Endothelial cell of umbilical vein (primary cell): ENCODE measurements at regions not wholly inside any gene's neighbourhood (a gene's known extent, or its start where the extent isn't known, plus 50 kb on each side); places are given as distances from the start of the nearest gene placed in this dataset.

Experiments
- BruUV-seq: library from RNA; stranded (reverse); fragments of 400-500 nt; replicated peaks from 2 replicates; lab custom pipeline; 2021; lab: Mats Ljungman, UMichigan
- CTCF ChIA-PET: fragments of 300-600, 350-600 bp; sonication (Branson Sonifier 250); formaldehyde crosslinking; loops from one replicate; lab custom pipeline; 2021; ENCODE audit warnings: antibody characterized with exemption, inconsistent platforms; lab: Charles Lee
- POLR2A ChIA-PET: fragments of 300-600, 350-600 bp; sonication (Branson Sonifier 250); formaldehyde crosslinking; loops from one replicate; lab custom pipeline; 2021; ENCODE audit warnings: antibody characterized with exemption, inconsistent platforms; lab: Charles Lee
- DNase-seq: peaks from one replicate; pipeline ENCODE4 v3.0.0-alpha.2; 2011; ENCODE audit warnings: low read depth, low spot score
- FAIRE-seq: peaks from 2 replicates; lab custom pipeline; 2011; peaks lifted over from hg19 to GRCh38; lab: Jason Lieb, UNC
- H2AFZ ChIP-seq: 2 replicates; pipeline ENCODE4 v1.6.0; 2012; ENCODE audit warnings: low read depth, low read length, control low read depth, inconsistent platforms
- H3K27ac ChIP-seq: 2 replicates; pipeline ENCODE4 v1.5.1; 2011; ENCODE audit warnings: low read depth, mild to moderate bottlenecking, control low read depth, low read length, moderate library complexity; ENCODE audit not compliant: insufficient read depth
- H3K27me3 ChIP-seq, 2 experiments: 2 replicates each; pipeline versions ENCODE4 v1.6.0 to v1.6.1; 2011; ENCODE audit warnings: low read length in 2 of 2, mixed read lengths in 1 of 2; ENCODE audit not compliant: control insufficient read depth in 2 of 2, insufficient read depth in 2 of 2
- H3K36me3 ChIP-seq, 2 experiments: 2 replicates in 1 of 2; 3 replicates in 1 of 2; pipeline ENCODE4 v1.5.1; 2011; ENCODE audit warnings: low read length in 2 of 2, mild to moderate bottlenecking in 1 of 2, moderate library complexity in 1 of 2; ENCODE audit not compliant: control insufficient read depth in 2 of 2, insufficient read depth in 2 of 2; ENCODE audit errors: extremely low read depth in 1 of 2
- H3K4me1 ChIP-seq: 3 replicates; pipeline ENCODE4 v1.5.1; 2011; ENCODE audit warnings: mild to moderate bottlenecking, low read length; ENCODE audit not compliant: control insufficient read depth, insufficient read depth; ENCODE audit errors: extremely low read depth
- H3K4me2 ChIP-seq: 2 replicates; pipeline ENCODE4 v1.6.1; 2011; ENCODE audit warnings: low read length, control low read depth, mixed read lengths; ENCODE audit not compliant: insufficient read depth
- H3K4me3 ChIP-seq, 3 experiments: fragments of 200-600 bp in 1 of 3; sonication (generic), shearing (Covaris generic) in 1 of 3; replicated peaks in 1 of 3; 2 replicates each; pipeline ENCODE4 v1.5.1; 2011 to 2016; ENCODE audit warnings: control low read depth in 3 of 3, low read length in 3 of 3, mild to moderate bottlenecking in 2 of 3, inconsistent platforms in 1 of 3, low read depth in 1 of 3, moderate library complexity in 1 of 3; ENCODE audit not compliant: insufficient read depth in 1 of 3
- H3K79me2 ChIP-seq: 2 replicates; pipeline ENCODE4 v1.6.0; 2012; ENCODE audit warnings: low read length, inconsistent platforms; ENCODE audit not compliant: control insufficient read depth, insufficient read depth
- H3K9ac ChIP-seq: replicated peaks from 2 replicates; pipeline ENCODE3; 2011; ENCODE audit warnings: low read length, control low read depth; ENCODE audit not compliant: insufficient read depth; ENCODE audit errors: extremely low read depth
- H3K9me1 ChIP-seq: replicated peaks from 3 replicates; pipeline ENCODE4 v1.6.0; 2011; ENCODE audit warnings: mild to moderate bottlenecking, low read length; ENCODE audit not compliant: control insufficient read depth, insufficient read depth; ENCODE audit errors: extremely low read depth
- H3K9me3 ChIP-seq: replicated peaks from 2 replicates; pipeline ENCODE4 v1.5.1; 2012; ENCODE audit warnings: low read length, inconsistent platforms; ENCODE audit not compliant: control insufficient read depth, insufficient read depth
- H4K20me1 ChIP-seq: replicated peaks from 2 replicates; pipeline ENCODE3; 2011; ENCODE audit warnings: mild to moderate bottlenecking, low read length; ENCODE audit not compliant: control insufficient read depth, insufficient read depth; ENCODE audit errors: extremely low read depth
- EZH2 ChIP-seq: IDR thresholded peaks from 2 replicates; pipeline ENCODE4 v1.6.1; 2012; ENCODE audit warnings: borderline replicate concordance, low read depth, mild to moderate bottlenecking, moderate library complexity, low read length, inconsistent platforms; ENCODE audit not compliant: severe bottlenecking
- FOS ChIP-seq: IDR thresholded peaks from 2 replicates; pipeline ENCODE4 v1.6.1; 2011; ENCODE audit warnings: mild to moderate bottlenecking, low read length, moderate library complexity, borderline replicate concordance; ENCODE audit not compliant: insufficient read depth
- GATA2 ChIP-seq: IDR thresholded peaks from 2 replicates; pipeline ENCODE4 v1.7.0; 2011; ENCODE audit warnings: low read depth, mild to moderate bottlenecking, moderate library complexity, mixed read lengths, low read length; ENCODE audit not compliant: insufficient read length, insufficient read depth
- JUN ChIP-seq: IDR thresholded peaks from 2 replicates; pipeline ENCODE4 v1.6.1; 2011; ENCODE audit warnings: borderline replicate concordance, low read depth; ENCODE audit not compliant: insufficient read length, insufficient read depth
- MYC ChIP-seq: IDR thresholded peaks from one replicate; pipeline ENCODE4 v1.6.1; 2011; ENCODE audit warnings: mild to moderate bottlenecking, low read depth, low read length
- POLR2A ChIP-seq: IDR thresholded peaks from 2 replicates; pipeline ENCODE4 v1.6.1; 2012; ENCODE audit warnings: low read depth, mild to moderate bottlenecking, control low read depth, low read length
- POLR2AphosphoS5 ChIP-seq: IDR thresholded peaks from 2 replicates; pipeline ENCODE4 v1.6.1; 2012; ENCODE audit warnings: low read depth, mild to moderate bottlenecking, control low read depth, low read length, moderate library complexity; ENCODE audit not compliant: insufficient read depth
- dilution Hi-C: fragments of 300-500 bp; cut with MboI; formaldehyde crosslinking; loops from one replicate; pipeline ENCODE4 v1.15.0; 2019; ENCODE audit warnings: low sequenced_read_pairs; ENCODE audit not compliant: extremely low pct_ligation_motif_present
- intact Hi-C: fragments of 100-400 bp; cut with micrococcal nuclease; formaldehyde crosslinking; loops from one replicate; pipeline ENCODE4 v1.10.0; 2022
- TF ChIP-seq, protein P1 (sequence below): IDR thresholded peaks from 2 replicates; pipeline ENCODE4 v1.6.1; 2011; ENCODE audit not compliant: insufficient read depth, insufficient read length
- TF ChIP-seq, protein P2 (sequence below), 2 donors: IDR thresholded peaks; 1 replicate in 1 of 2; 2 replicates in 1 of 2; pipeline ENCODE4 v1.5.1; 2011; ENCODE audit warnings: low read length in 2 of 2, mild to moderate bottlenecking in 2 of 2, moderate library complexity in 2 of 2, control low read depth in 1 of 2, inconsistent platforms in 1 of 2, low read depth in 1 of 2; ENCODE audit not compliant: insufficient read depth in 1 of 2; ENCODE audit errors: extremely low read depth in 1 of 2

GRCh38 chr2:4356541-4356940, 653.2 kb downstream of the DCDC2C start:
- no peaks in the 10 kb centered on the region for H3K9me3 ChIP-seq
- intact Hi-C loops (no loop called here), dilution Hi-C loops (no loop called here)
- H3K4me3 ChIP-seq, result no peak overlapping the region
- POLR2A ChIA-PET, result no interaction called here
- H3K27ac ChIP-seq, result no peak overlapping the region
- no peaks in the 10 kb centered on the region for H3K9me1 ChIP-seq
- no TSS peak for BruUV-seq
- CTCF ChIA-PET, result interaction anchor here (0.6 to 1.6 kb wide), 2 partner anchors 346 to 358 kb away, joined by 3 to 4 read pairs; no protein-coding TSS in a partner anchor
- TF ChIP-seq MYC (no peak), EZH2 (no peak), FOS (no peak), POLR2A (no peak), GATA2 (no peak), JUN (no peak), POLR2AphosphoS5 (no peak)
- TF ChIP-seq, protein P1, sequence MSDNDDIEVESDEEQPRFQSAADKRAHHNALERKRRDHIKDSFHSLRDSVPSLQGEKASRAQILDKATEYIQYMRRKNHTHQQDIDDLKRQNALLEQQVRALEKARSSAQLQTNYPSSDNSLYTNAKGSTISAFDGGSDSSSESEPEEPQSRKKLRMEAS, result no peak
- TF ChIP-seq, protein P2, sequence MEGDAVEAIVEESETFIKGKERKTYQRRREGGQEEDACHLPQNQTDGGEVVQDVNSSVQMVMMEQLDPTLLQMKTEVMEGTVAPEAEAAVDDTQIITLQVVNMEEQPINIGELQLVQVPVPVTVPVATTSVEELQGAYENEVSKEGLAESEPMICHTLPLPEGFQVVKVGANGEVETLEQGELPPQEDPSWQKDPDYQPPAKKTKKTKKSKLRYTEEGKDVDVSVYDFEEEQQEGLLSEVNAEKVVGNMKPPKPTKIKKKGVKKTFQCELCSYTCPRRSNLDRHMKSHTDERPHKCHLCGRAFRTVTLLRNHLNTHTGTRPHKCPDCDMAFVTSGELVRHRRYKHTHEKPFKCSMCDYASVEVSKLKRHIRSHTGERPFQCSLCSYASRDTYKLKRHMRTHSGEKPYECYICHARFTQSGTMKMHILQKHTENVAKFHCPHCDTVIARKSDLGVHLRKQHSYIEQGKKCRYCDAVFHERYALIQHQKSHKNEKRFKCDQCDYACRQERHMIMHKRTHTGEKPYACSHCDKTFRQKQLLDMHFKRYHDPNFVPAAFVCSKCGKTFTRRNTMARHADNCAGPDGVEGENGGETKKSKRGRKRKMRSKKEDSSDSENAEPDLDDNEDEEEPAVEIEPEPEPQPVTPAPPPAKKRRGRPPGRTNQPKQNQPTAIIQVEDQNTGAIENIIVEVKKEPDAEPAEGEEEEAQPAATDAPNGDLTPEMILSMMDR (IDR thresholded peaks at IDR 0.05; ENCODE audit: extremely low read depth in 1 of 2, insufficient read depth in 1 of 2, low read depth in 1 of 2, low read length in 2 of 2), result no peak
- no peaks in the 10 kb centered on the region for H4K20me1 ChIP-seq
- no peaks in the 10 kb centered on the region for H3K79me2 ChIP-seq
- no peaks in the 10 kb centered on the region for H3K27me3 ChIP-seq
- FAIRE-seq (no peak), DNase-seq (no peak)
- H3K4me2 ChIP-seq, result no peak overlapping the region
- H2AFZ ChIP-seq, result no peak overlapping the region
- no peak overlapping the region for H3K9ac ChIP-seq
- H3K36me3 ChIP-seq, result no peaks in the 10 kb centered on the region
- peaks cover 28% of the 10 kb centered on the region for H3K4me1 ChIP-seq
